SH-SY5Y (cell line): ENCODE measurements at regions not wholly inside any gene's neighbourhood (a gene's known extent, or its start where the extent isn't known, plus 50 kb on each side); places are given as distances from the start of the nearest gene placed in this dataset.

Experiments used
- GATA2 ChIP-seq: IDR thresholded peaks from 2 replicates; pipeline ENCODE4 v1.6.1; 2011; ENCODE audit warnings: mild to moderate bottlenecking, low read depth, low read length
- GATA3 ChIP-seq: IDR thresholded peaks from 2 replicates; pipeline ENCODE4 v1.6.1; 2011; ENCODE audit warnings: low read depth, mild to moderate bottlenecking, low read length, moderate library complexity

DNA sequence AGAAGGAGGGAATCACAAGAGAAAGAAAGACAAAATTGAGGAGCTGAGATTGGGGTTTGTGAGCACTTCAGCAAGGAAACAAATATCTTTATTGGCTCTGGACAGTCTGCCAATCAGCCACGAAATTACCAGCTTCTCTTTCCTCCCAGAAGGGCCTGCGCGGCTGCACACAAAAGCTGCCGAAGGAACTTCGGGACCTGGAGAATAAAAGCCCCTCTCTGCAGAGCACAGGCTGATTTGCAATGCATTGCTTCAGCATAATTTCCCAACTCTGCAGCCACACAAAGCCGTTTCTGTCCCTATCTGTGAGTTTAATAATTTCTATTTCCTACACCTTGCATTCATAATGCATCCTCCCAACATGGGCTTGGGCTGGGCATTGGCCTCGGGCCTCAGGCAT is 522.6 kb downstream of the BUD13 start:
- TF ChIP-seq GATA2 (no peak), GATA3 (no peak)

DNA sequence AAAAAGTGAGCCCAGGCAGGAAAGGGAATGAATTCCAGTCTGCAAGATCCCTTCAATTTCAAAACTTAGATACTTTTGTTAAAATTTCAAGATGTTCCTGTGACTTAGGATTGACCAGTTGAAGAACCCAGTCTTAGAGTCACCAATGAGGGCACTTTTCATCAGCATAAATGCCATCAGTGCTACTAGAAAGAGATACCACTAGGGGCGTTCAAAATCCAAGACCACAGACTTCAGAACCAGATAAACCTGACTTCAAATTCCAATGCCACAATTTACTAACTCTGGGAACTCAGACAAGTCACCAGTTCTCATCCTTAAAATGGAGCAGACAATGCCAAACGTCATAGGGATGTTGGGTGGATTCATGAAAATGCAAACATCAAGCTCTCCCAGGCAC is 523.2 kb downstream of the BUD13 start:
- TF ChIP-seq GATA3 (no peak), GATA2 (no peak)

GRCh38 chr11:116244889-116245288 is 527.9 kb downstream of the BUD13 start:
- no peak for TF ChIP-seq GATA3
- TF ChIP-seq GATA2, result no peak

GRCh38 chr11:116244439-116244838 is 528.3 kb downstream of the BUD13 start:
- TF ChIP-seq GATA3 (no peak), GATA2 (no peak)

- TF ChIP-seq GATA2 (no peak), GATA3 (no peak)
Observed at GRCh38 chr11:116243991-116244390, 528.8 kb downstream of the BUD13 start.

DNA sequence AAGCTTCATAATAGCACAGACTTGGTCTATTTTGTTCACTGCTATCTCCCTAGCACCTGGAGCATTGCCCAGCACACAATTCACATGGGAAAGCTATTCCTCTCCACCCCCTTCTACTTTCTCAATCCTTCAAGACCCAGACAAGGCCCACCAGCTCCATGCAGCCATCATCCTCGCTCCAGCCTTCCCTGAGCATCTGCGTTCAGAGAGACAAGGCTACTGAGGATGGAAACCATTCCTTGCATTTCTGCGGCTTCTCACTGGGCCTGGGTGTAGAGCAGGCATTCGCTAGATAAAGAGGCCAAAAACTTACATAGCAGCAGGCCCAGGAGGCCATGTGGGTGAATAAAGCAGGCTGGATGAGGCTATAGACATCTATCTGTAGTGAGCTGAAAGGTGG is 530.8 kb downstream of the BUD13 start:
- TF ChIP-seq GATA3 (no peak), GATA2 (no peak)

DNA sequence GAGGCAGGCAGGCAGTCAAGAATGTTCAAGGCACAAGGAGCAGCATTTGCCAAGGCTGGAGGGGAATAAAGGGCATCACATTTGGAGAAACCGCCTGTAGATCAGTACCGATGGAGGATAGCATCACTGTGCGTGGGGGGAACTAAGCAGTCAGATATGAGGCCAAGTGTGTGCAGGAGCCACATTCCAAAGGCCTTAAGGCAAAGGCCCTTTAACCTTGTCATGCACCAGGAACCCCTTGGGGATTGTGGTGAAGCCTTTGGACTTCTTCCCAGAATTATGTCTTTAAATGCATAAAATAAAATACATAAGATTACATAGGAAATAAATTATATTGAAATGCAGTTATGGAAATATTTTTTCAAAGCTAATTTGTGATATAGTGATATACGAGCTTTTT is 532.1 kb downstream of the BUD13 start:
- TF ChIP-seq GATA3, result no peak
- no peak for TF ChIP-seq GATA2

DNA sequence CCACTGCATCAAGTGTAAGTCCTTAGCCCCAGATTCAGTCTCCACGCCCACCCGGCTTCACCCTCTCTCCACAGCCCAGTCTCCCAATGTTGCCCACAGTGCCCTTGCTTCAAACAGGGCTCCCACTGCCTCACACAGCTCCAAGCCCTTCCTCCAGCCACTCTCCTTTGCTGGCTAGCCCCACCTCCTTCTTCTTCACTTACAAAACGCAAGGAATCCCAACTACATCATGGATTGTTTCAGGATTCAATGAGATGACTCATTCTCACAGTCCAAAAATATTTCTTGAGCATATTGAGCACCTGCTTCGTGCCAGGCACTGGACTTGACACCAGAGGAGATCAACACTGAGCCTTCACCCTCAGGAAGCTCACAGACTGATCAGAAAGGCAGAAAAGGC is 533.5 kb downstream of the BUD13 start:
- TF ChIP-seq GATA2 (no peak), GATA3 (no peak)

DNA sequence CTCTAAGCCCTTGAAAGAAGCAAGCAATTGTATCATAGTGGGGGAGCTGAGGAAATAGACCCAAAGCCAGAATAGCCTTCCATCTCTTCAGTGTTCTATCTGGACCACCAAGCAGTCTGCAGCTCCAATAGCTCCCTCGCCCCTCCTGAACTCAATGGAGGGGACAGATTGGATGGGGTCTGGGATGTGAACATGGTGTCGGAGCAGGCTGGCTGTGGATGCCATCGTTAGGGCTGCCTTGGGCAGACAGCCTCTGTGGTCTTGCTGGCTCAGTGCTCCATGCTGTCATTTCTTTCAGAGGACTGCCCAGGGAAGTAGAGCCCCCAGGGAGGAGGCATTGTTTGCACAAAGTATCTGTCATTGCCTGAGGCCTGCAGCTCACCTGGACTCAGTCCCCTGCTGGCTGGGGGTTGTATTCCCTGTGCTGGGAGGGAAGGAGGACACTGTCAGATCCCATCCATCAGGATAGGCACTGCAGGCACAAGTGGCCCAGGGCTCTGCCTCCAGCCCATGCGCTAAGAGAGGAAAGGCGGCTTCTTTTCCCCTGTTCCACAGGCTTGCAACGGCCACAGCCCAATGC is 537.7 kb downstream of the BUD13 start:
- TF ChIP-seq GATA3 (no peak), GATA2 (no peak)

GRCh38 chr11:116233561-116233960 is 539.2 kb downstream of the BUD13 start:
- no peak for TF ChIP-seq GATA3
- no peak for TF ChIP-seq GATA2

DNA sequence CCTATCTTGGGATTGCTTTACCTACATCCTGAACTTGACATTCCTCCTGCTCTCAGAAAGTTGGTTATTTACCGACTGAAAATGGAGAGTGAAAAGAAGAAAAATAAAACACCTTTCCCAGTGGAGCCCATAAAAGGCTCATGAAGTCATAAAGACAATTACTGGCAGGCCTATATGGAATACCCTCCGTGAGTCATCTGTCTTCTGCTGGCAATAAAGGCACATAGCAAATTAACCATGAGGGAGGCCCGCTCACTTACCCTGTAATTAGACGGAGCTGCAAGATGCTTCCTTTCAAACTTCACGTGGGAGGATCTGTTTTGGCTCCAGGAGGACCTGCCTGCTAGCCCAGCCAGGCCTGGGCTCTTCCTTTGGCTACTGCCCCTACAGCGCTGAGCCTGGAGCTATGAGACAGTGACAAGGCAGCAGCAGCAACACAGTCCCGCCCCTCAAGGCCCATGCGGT is 540.4 kb downstream of the BUD13 start:
- TF ChIP-seq GATA3 (no peak), GATA2 (no peak)

DNA sequence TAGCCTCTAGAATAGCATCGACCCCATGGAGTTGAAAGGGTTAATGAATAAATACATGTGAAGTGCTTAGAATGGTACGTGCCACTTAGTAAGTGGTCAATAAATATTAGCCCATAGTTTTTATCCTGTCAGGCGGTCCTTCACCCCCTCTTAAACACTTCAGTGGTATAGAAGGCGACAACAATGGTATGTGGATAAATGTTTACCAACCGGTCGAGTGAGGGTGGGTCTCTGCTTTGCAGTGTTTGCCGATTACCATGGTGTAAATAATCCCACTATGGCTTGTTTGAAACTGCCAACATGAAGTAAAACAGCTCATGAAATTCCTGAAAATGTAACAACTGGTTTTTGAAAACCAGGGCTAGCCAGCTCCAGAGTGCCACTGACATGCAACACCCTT is 541.2 kb downstream of the BUD13 start:
- TF ChIP-seq GATA2, result no peak
- no peak for TF ChIP-seq GATA3

- TF ChIP-seq GATA3 (no peak), GATA2 (no peak)
Observed at GRCh38 chr11:116230438-116230837, 542.3 kb downstream of the BUD13 start.

DNA sequence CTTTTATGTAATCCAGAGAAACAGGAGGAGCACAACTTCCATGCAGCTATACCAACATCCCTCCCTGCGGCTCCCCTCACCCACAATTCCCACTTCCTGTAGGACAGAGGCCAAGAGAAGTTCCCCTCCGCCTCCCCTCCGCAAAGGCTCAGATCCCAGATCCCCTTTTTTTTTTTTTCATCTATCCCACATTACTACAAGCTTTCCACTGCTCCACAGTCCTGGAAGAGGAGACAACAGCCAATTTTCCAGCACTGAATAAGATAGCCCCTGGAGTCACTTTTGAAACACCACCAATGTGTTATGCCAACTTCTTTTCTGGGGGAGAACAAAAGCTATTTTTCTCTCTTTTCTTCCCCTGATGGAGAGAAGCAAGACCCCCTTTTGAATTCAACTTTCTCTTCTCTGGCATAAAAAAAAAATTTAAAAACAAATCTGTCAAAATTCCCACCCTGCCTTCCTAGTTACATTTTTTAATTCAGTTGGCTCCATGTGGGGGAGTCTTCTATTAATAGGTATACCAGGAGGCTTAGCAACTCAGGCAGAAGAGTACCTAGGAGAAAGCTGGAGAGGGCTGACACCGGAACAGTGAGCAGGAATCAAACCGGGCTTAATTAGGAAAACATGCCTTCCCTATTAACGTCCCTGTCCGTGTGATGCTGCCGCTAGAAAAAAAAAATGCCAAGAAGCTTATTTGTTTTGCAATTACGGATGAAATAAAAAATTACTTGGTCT is 543.4 kb downstream of the BUD13 start:
- TF ChIP-seq GATA3, result no peak
- TF ChIP-seq GATA2, result no peak

DNA sequence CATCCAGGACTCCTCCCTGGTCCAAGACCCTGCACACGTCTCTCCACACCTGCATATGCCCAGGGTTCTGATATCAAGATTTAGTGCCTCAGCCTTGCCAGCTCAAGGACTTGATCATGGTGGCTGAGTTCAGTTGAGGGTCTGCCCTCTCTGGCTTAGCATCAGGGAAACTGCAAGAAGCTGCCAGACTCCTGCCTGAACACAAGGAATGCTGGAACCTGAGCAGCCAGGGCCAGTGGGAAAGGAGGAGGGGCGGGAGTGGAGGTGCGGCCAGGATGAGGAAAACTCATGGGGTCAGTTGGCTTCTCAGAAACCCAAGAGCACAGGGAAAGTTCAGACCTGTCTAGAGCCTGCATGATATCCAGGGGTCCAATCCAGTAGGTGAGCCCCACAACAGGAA is 546.1 kb downstream of the BUD13 start:
- TF ChIP-seq GATA2 (no peak), GATA3 (no peak)
